ENCODE measurements at regions not wholly inside any gene's neighbourhood (a gene's known extent, or its start where the extent isn't known, plus 50 kb on each side); places are given as distances from the start of the nearest gene placed in this dataset.
A peak's percentile ranks its signal among the peaks of the same experiment; 100 is the strongest.

GRCh38 chr13:68323124-68323523 is 1093.0 kb upstream of the PCDH9 start:
- Histone ChIP-seq H3K27ac (no peak overlapping the region), H3K4me3 (no peak overlapping the region), H3K4me1 (no peaks in the 10 kb centered on the region), H3K4me2 (no peak overlapping the region), H3K9me3 (peaks cover 5% of the 10 kb centered on the region; the same call in 2 of the 3 replicates)
- POLR2A ChIA-PET: no interaction called here
- DNase-seq (ENCODE audit: low read depth in 1 of 2, low spot score in 1 of 2) (no peak), FAIRE-seq (no peak), ATAC-seq (no peak)
- TF ChIP-seq CTCF (IDR thresholded peaks at IDR 0.05): no peak
- CTCF ChIA-PET: no interaction called here
- 55% methylated on average over 2 of the region's 2 CpGs for WGBS (ENCODE audit: missing lambda C conversion rate)

DNA sequence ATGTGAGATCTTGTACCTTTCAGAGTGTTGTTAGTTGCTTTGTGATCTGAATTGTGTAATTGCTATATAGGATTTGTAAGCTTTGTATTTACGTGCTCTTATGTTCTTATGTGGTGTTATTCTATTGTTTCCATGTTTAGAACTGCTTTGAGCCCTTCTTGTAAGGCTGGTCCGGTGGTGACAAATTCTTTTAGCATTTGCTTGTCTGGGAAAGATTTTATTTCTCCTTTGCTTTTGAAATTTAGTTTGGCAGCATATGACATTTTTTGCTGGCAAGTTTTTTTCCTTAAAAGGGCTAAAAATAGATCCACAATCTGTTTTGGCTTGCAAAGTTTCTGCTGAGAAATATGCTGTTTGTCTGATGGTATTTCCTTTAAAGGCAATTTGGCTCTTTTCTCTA is 1089.2 kb upstream of the PCDH9 start:
- CTCF ChIA-PET: no interaction called here
- Histone ChIP-seq H3K4me2 (no peak overlapping the region), H3K27ac (no peak overlapping the region), H3K4me3 (no peak overlapping the region), H3K4me1 (no peaks in the 10 kb centered on the region), H3K9me3 (peaks cover 5% of the 10 kb centered on the region; the same call in 2 of the 3 replicates)
- DNase-seq (ENCODE audit: low read depth in 1 of 2, low spot score in 1 of 2): no peak
- no peak for FAIRE-seq
- TF ChIP-seq ZC3H11A (IDR thresholded peaks at IDR 0.05) (no peak), ZFP36 (IDR thresholded peaks at IDR 0.05; ENCODE audit: borderline replicate concordance, partially characterized antibody) (no peak), CBX8 (IDR thresholded peaks at IDR 0.05) (no peak), KDM5A (IDR thresholded peaks at IDR 0.05) (no peak), CTCF (IDR thresholded peaks at IDR 0.05) (no peak)
- 4% methylated on average over 2 of the region's 2 CpGs for WGBS (ENCODE audit: missing lambda C conversion rate)
- no peak for ATAC-seq
- POLR2A ChIA-PET: no interaction called here

- Histone ChIP-seq H3K27ac (no peak overlapping the region), H3K4me1 (no peaks in the 10 kb centered on the region), H3K9me3 (no peaks in the 10 kb centered on the region), H3K4me3 (no peak overlapping the region), H3K4me2 (no peak overlapping the region)
- FAIRE-seq (no peak), DNase-seq (ENCODE audit: low read depth in 1 of 2, low spot score in 1 of 2) (peak; percentile 6 to 44), ATAC-seq (peak in 1 of 2 experiments; percentile 65; a peak in 1 of 6 replicates)
- ChIA-PET CTCF (no interaction called here), POLR2A (no interaction called here)
- TF ChIP-seq SMC3 (IDR thresholded peaks at IDR 0.05): peak; percentile 51
- TF ChIP-seq CTCF (IDR thresholded peaks at IDR 0.05): peak; percentile 57
- TF ChIP-seq RAD21 (conservative IDR thresholded peaks at IDR 0.05 in 1 of 2, IDR thresholded peaks at IDR 0.05 in 1 of 2): peak; percentile 56 to 57
- TF ChIP-seq JUNB (IDR thresholded peaks at IDR 0.05): no peak
- 0% methylated on average over 1 of the region's 1 CpG for WGBS (ENCODE audit: missing lambda C conversion rate)
These were observed 1074.3 kb upstream of the PCDH9 start for GRCh38 chr13:68304286-68304893.

DNA sequence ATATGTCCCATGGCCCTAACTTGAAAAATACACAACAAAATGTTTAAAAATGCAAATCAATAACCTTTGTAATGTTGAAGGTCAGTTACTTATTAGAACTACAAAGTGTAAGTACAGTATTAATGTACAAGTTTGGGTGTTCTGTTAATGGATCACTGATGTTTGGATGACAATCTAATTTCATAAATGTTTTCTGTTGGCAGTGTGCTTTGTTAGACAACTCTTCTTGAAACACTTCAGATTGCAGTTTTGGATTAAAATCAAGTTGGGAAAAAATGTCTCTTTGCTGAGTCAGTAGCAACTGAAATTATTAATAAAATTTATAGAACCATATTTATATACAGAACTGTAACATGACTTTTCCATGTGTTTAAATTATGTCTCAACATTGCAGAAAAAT is 1063.5 kb upstream of the PCDH9 start:
- DNase-seq (ENCODE audit: low read depth in 1 of 2, low spot score in 1 of 2) (no peak), FAIRE-seq (no peak), ATAC-seq (no peak)
- POLR2A ChIA-PET: no interaction called here
- TF ChIP-seq, protein P1, sequence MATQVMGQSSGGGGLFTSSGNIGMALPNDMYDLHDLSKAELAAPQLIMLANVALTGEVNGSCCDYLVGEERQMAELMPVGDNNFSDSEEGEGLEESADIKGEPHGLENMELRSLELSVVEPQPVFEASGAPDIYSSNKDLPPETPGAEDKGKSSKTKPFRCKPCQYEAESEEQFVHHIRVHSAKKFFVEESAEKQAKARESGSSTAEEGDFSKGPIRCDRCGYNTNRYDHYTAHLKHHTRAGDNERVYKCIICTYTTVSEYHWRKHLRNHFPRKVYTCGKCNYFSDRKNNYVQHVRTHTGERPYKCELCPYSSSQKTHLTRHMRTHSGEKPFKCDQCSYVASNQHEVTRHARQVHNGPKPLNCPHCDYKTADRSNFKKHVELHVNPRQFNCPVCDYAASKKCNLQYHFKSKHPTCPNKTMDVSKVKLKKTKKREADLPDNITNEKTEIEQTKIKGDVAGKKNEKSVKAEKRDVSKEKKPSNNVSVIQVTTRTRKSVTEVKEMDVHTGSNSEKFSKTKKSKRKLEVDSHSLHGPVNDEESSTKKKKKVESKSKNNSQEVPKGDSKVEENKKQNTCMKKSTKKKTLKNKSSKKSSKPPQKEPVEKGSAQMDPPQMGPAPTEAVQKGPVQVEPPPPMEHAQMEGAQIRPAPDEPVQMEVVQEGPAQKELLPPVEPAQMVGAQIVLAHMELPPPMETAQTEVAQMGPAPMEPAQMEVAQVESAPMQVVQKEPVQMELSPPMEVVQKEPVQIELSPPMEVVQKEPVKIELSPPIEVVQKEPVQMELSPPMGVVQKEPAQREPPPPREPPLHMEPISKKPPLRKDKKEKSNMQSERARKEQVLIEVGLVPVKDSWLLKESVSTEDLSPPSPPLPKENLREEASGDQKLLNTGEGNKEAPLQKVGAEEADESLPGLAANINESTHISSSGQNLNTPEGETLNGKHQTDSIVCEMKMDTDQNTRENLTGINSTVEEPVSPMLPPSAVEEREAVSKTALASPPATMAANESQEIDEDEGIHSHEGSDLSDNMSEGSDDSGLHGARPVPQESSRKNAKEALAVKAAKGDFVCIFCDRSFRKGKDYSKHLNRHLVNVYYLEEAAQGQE (IDR thresholded peaks at IDR 0.05): no peak
- TF ChIP-seq BCL3 (IDR thresholded peaks at IDR 0.05) (no peak), HOXB5 (CRISPR knock-in tag; IDR thresholded peaks at IDR 0.05) (no peak), GATA3 (IDR thresholded peaks at IDR 0.05; ENCODE audit: borderline replicate concordance) (no peak), FOXS1 (CRISPR knock-in tag; IDR thresholded peaks at IDR 0.05) (no peak), TP53 (CRISPR knock-in tag; IDR thresholded peaks at IDR 0.05) (no peak), CHD2 (IDR thresholded peaks at IDR 0.05; ENCODE audit: low read length, partially characterized antibody) (no peak), HOXA7 (CRISPR knock-in tag; IDR thresholded peaks at IDR 0.05) (no peak), RAD21 (conservative IDR thresholded peaks at IDR 0.05 in 1 of 2, IDR thresholded peaks at IDR 0.05 in 1 of 2) (no peak)
- Histone ChIP-seq H3K9me3 (no peaks in the 10 kb centered on the region), H3K27ac (no peak overlapping the region), H3K4me1 (no peaks in the 10 kb centered on the region), H3K4me2 (no peak overlapping the region), H3K4me3 (no peak overlapping the region)
- CTCF ChIA-PET: no interaction called here
